ENCODE measurements at regions not wholly inside any gene's neighbourhood (a gene's known extent, or its start where the extent isn't known, plus 50 kb on each side); places are given as distances from the start of the nearest gene placed in this dataset.

- H3K27ac ChIP-seq = no peak overlapping the region
- 76 to 93% (median 87%) methylated on average over 7 of the region's 7 CpGs for WGBS, 5 donors
- intact Hi-C loops (cut with DNase I; ENCODE audit: low total_unique reads) = no loop called here
Observed at GRCh38 chr3:127487196-127487595, 103.3 kb downstream of the TPRA1 start.

DNA sequence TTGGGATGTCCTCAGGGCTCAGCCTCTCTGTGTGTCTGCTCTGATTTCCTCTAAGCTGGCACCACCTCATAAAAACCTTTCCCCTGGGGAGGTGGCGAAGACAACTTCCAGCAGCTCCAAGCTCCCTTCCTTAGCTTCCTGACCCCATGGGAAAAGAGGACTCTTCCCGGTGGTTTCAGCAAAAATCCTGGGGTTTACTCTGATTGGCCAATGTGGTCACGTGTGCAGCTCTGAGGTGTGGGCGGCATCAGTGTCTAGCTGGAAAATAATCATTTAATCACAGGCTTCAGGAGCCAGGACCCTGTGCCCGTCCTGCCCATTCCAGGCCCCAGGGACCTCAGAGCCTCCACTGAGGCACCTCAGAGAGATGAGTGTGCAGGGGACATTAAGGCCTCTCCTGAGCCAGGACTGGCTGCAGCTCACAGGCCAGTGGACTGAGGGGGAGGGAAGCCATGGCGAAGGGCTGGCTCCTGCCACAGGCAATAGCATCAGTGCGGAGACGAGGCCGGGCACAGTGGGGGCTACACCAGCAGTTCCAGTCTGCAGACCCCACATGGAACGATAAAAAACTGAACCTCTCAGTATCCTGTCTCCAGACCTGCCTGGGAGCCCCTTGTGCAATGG is 104.1 kb downstream of the TPRA1 start:
- Histone ChIP-seq H3K4me3 (no peak overlapping the region), H3K36me3 (no peaks in the 10 kb centered on the region), H3K9me3 (no peaks in the 10 kb centered on the region), H3K27me3 (replicated peaks in 1 of 7) (peaks cover 0 to 38% (median 0%) of the 10 kb centered on the region in 7 donors), H3K4me1 (no peaks in the 10 kb centered on the region), H3K27ac (no peak overlapping the region)
- DNase-seq = peak; percentile 58
- intact Hi-C loops (cut with DNase I; ENCODE audit: low total_unique reads) = no loop called here
- 85 to 92% (median 88%) methylated on average over 9 to 10 of the region's 10 CpGs for WGBS, 5 donors
- TF ChIP-seq CTCF (IDR thresholded peaks at IDR 0.05 in 8 of 11, conservative IDR thresholded peaks at IDR 0.05 in 3 of 11) (no peak), POLR2A (IDR thresholded peaks at IDR 0.05) (no peak), POLR2AphosphoS5 (IDR thresholded peaks at IDR 0.05) (no peak)

More at GRCh38 chr3:127487196-127487595, 103.3 kb downstream of the TPRA1 start:
- no peaks in the 10 kb centered on the region for H3K9me3 ChIP-seq
- H3K36me3 ChIP-seq = no peaks in the 10 kb centered on the region
- peaks cover 0 to 38% (median 0%) of the 10 kb centered on the region in 7 donors for H3K27me3 ChIP-seq (replicated peaks in 1 of 7)
- H3K4me3 ChIP-seq = no peak overlapping the region
- DNase-seq = no peak
- no peaks in the 10 kb centered on the region for H3K4me1 ChIP-seq
- TF ChIP-seq POLR2A (IDR thresholded peaks at IDR 0.05) (no peak), POLR2AphosphoS5 (IDR thresholded peaks at IDR 0.05) (no peak), CTCF (IDR thresholded peaks at IDR 0.05 in 8 of 11, conservative IDR thresholded peaks at IDR 0.05 in 3 of 11) (no peak)

DNA sequence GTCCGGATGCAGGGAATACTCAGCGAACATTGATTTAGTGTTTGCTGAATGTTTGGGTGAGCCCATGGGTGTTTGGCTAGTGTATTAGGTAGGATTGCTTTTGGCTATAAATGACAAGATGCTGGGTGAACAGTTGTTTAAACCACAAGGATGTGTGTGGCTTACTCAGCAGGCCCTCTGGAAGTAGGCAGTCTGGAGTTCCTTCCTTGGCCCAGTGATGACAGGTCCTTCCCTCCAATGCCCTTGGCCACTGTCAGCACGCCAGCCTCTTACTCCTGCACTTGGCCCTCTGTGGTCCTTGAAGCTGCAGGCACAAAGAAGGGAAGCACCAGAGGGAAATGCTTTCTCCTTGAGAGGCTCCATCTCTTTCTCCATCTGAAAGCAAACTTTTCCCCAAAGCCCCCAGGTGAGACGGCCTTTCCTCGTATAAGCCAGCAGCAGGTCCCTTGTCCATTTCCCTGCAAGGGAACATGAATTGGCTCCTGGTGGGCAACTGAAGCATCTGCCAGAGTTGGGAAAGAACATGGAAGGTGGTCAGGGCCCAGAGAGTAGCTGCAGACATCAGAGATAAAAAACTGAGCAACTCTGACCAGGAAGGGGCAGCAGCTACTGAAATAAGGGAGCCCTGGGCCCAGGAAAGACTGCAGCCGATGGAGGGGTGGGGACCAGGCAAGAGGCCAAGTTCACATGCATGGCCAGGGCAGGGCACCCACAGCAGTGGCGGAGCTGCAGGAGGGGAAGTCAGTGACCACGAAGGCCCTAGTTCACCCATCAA is 105.0 kb downstream of the TPRA1 start:
- Histone ChIP-seq H3K27me3 (replicated peaks in 1 of 7) (peaks cover 0 to 38% (median 0%) of the 10 kb centered on the region in 7 donors), H3K36me3 (no peaks in the 10 kb centered on the region), H3K4me3 (no peak overlapping the region), H3K4me1 (peaks cover 0 to 4% (median 0%) of the 10 kb centered on the region in 6 donors), H3K9me3 (no peaks in the 10 kb centered on the region), H3K27ac (no peak overlapping the region)
- intact Hi-C loops (cut with DNase I; ENCODE audit: low total_unique reads) = no loop called here
- TF ChIP-seq CTCF (IDR thresholded peaks at IDR 0.05 in 8 of 11, conservative IDR thresholded peaks at IDR 0.05 in 3 of 11) (no peak), POLR2AphosphoS5 (IDR thresholded peaks at IDR 0.05) (no peak), POLR2A (IDR thresholded peaks at IDR 0.05) (no peak)
- WGBS, 5 donors = 69 to 81% (median 70%) methylated on average over 8 of the region's 8 CpGs
- DNase-seq = peak; percentile 49
